Stimulated activated naive B cell treated with anti-CD40 and anti-IgM and Interleukin-4, amounts not matched to agents 10 μg/mL and 1 μg/mL and 100 μg/mL, for 72 hours (primary cell): ENCODE measurements at regions not wholly inside any gene's neighbourhood (a gene's known extent, or its start where the extent isn't known, plus 50 kb on each side); places are given as distances from the start of the nearest gene placed in this dataset.
"Not testable (repeated sequence)": the region's sequence is repeated elsewhere in the genome, so short reads cannot be mapped to it uniquely, and the experiment has no call there.

Experiments
- ATAC-seq, 2 donors: fragments of 150-1000 bp; cut with Tn5 transposase; replicated peaks; 2 replicates each; pipeline ENCODE4 v1.10.0; 2021; ENCODE audit warnings: moderate library complexity in 1 of 2
- DNase-seq: peaks from one replicate; pipeline ENCODE4 v3.0.0; 2021
- H3K27ac Mint-ChIP-seq: one replicate; pipeline ENCODE4 v1.8.0; 2022; ENCODE audit warnings: mild to moderate bottlenecking, mixed read lengths
- H3K27me3 Mint-ChIP-seq, 2 donors: one replicate each; pipeline ENCODE4 v1.8.0; 2022; ENCODE audit warnings: mixed read lengths in 2 of 2
- H3K36me3 Mint-ChIP-seq, 2 donors: one replicate each; pipeline ENCODE4 v1.8.0; 2022; ENCODE audit warnings: mixed read lengths in 2 of 2, mild to moderate bottlenecking in 1 of 2
- H3K4me1 Mint-ChIP-seq, 2 donors: one replicate each; pipeline ENCODE4 v1.8.0; 2022; ENCODE audit warnings: mixed read lengths in 2 of 2, mild to moderate bottlenecking in 1 of 2
- H3K4me3 Mint-ChIP-seq, 2 donors: one replicate each; pipeline ENCODE4 v1.8.0; 2022; ENCODE audit warnings: mild to moderate bottlenecking in 2 of 2, mixed read lengths in 2 of 2, moderate library complexity in 1 of 2
- H3K9me3 Mint-ChIP-seq, 2 donors: one replicate each; pipeline ENCODE4 v1.8.0; 2022; ENCODE audit warnings: mixed read lengths in 2 of 2, mild to moderate bottlenecking in 1 of 2

DNA sequence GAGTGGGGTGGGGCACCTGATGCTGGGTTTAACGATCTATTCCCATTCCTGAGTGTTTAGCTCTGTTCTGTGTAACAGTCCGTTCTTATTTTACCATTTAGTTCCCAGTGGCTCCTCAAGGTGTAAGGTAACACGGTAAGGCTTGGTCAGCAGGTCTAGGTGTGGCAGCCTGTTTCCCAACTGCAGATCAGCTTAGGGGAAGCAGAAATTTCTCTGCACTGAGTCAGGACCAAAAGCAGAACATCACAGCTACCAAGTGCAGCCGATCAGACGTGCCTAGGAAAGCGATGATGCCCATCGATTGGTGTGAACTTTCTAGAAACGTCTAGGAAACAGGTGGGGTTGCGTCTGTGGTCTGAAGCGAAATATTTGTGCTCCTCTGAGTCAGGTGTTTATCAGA lies 240.1 kb downstream of the STIM2 start:
- Mint-ChIP-seq H3K9me3 (no peaks in the 10 kb centered on the region), H3K36me3 (no peaks in the 10 kb centered on the region), H3K27me3 (peaks cover 5 to 27% of the 10 kb centered on the region in 2 donors), H3K27ac (no peak overlapping the region), H3K4me3 (no peak overlapping the region), H3K4me1 (no peaks in the 10 kb centered on the region)
- DNase-seq: no peak
- no peak for ATAC-seq

- no peaks in the 10 kb centered on the region for H3K4me1 Mint-ChIP-seq
- H3K27me3 Mint-ChIP-seq: peaks cover 5 to 30% of the 10 kb centered on the region in 2 donors
- H3K4me3 Mint-ChIP-seq: no peak overlapping the region
- ATAC-seq (no peak), DNase-seq (no peak)
- no peaks in the 10 kb centered on the region for H3K36me3 Mint-ChIP-seq
- no peak overlapping the region for H3K27ac Mint-ChIP-seq
- H3K9me3 Mint-ChIP-seq: no peaks in the 10 kb centered on the region
Measured at GRCh38 chr4:27101126-27101525, 240.5 kb downstream of the STIM2 start.

DNA sequence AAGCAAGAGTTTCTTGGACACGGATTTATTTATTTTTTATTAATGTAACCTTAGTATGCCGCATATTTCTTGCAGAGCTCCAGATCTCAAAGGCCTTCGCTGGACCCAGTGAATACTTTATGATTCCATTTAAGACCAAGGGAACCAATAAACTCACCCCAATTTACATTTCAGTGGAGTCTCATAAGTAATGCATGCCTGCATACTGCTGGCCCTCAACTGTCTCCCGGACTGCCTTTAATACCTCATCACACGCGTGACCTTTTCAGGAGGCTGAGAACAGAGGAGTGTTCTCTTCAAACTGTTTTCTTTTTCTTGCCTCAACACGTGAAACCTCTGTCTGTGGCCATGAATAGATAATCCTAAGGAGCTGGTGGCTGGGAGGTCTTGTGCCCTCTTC lies 240.9 kb downstream of the STIM2 start:
- no peaks in the 10 kb centered on the region for H3K4me1 Mint-ChIP-seq
- no peaks in the 10 kb centered on the region for H3K36me3 Mint-ChIP-seq
- ATAC-seq (no peak), DNase-seq (no peak)
- peaks cover 5 to 33% of the 10 kb centered on the region in 2 donors for H3K27me3 Mint-ChIP-seq
- H3K27ac Mint-ChIP-seq: no peak overlapping the region
- H3K9me3 Mint-ChIP-seq: peaks cover 0 to 2% of the 10 kb centered on the region in 2 donors
- no peak overlapping the region for H3K4me3 Mint-ChIP-seq

DNA sequence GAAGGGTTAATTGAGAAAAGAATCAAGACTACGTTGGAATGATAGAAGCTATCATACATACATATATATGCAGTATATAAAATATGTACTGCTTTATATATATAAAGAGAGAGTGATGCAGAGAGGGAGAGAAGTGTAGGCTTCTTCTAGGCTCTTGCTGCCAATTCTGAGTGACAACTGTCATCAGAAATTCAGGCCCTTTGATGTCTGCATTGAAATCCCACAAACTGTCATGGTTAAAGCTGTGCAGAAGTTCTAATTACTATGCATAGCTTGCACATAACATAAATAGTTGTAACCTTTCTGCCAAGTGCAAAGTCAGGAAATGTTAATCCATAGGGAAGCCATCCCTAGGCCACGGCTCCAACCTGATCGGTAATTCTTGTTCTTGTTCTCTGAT lies 251.0 kb downstream of the STIM2 start:
- DNase-seq: no peak
- H3K27me3 Mint-ChIP-seq: no peaks in the 10 kb centered on the region
- H3K36me3 Mint-ChIP-seq: no peaks in the 10 kb centered on the region
- no peak overlapping the region for H3K4me3 Mint-ChIP-seq
- ATAC-seq: no peak
- H3K27ac Mint-ChIP-seq: no peak overlapping the region
- H3K4me1 Mint-ChIP-seq: no peaks in the 10 kb centered on the region
- no peaks in the 10 kb centered on the region for H3K9me3 Mint-ChIP-seq

DNA sequence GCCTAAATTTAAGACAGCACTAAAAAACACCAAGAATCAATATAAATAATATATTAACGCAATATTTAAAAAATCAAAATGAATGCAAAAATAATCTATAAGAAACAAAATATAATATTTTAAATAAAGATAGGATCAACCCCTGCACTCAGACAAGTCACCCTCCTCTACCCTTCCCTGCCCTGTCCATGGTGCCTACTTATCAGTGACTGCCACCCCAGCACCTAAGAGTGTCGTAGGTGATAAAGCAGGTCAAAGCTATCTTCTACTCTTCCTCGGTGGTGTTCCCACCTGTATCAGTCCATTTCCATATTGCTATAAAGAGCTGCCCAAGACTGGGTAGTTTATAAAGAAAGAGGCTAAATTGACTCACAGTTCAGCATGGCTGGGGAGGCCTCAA lies 251.9 kb downstream of the STIM2 start:
- Mint-ChIP-seq H3K27ac (no peak overlapping the region), H3K4me3 (no peak overlapping the region), H3K36me3 (no peaks in the 10 kb centered on the region), H3K27me3 (no peaks in the 10 kb centered on the region), H3K9me3 (peaks cover 0 to 5% of the 10 kb centered on the region in 2 donors), H3K4me1 (no peaks in the 10 kb centered on the region)
- no peak for ATAC-seq
- no peak for DNase-seq

DNA sequence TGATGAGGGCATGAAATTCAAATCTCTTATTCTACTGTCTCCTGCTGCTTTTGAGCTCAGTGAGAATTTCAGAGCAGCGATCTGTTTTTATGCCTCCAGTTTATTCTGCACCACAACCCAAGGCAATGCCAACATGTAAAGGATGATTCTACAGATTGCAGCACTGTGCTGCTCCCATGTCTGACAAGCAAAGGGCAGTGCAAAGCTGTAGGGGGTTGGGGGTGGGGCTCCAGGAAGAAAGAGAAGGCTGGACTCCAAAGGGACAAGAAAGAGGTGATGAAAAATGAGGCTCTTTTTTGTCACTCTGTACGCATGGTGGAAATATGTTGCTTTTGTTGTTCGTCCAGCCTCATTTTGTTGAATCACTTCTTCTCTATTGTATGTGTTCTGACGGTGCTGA lies 254.6 kb downstream of the STIM2 start:
- Mint-ChIP-seq H3K4me1 (no peaks in the 10 kb centered on the region), H3K36me3 (no peaks in the 10 kb centered on the region), H3K4me3 (no peak overlapping the region), H3K9me3 (peaks cover 2 to 5% of the 10 kb centered on the region in 2 donors), H3K27ac (no peak overlapping the region), H3K27me3 (no peaks in the 10 kb centered on the region)
- DNase-seq: no peak
- no peak for ATAC-seq

GRCh38 chr4:27117453-27117852 lies 256.8 kb downstream of the STIM2 start:
- H3K4me3 Mint-ChIP-seq: no peak overlapping the region
- DNase-seq: no peak
- no peak for ATAC-seq
- no peaks in the 10 kb centered on the region for H3K36me3 Mint-ChIP-seq
- H3K27ac Mint-ChIP-seq: no peak overlapping the region
- H3K27me3 Mint-ChIP-seq: no peaks in the 10 kb centered on the region
- no peaks in the 10 kb centered on the region for H3K4me1 Mint-ChIP-seq
- H3K9me3 Mint-ChIP-seq: peaks cover 2 to 5% of the 10 kb centered on the region in 2 donors

- no peak for ATAC-seq
- DNase-seq: no peak
- Mint-ChIP-seq H3K27me3 (no peaks in the 10 kb centered on the region), H3K9me3 (peaks cover 2 to 5% of the 10 kb centered on the region in 2 donors), H3K36me3 (no peaks in the 10 kb centered on the region), H3K4me1 (no peaks in the 10 kb centered on the region), H3K4me3 (no peak overlapping the region), H3K27ac (no peak overlapping the region)
Measured at GRCh38 chr4:27119239-27119638, 258.6 kb downstream of the STIM2 start.

GRCh38 chr4:27121830-27122229 lies 261.2 kb downstream of the STIM2 start:
- Mint-ChIP-seq H3K27me3 (no peaks in the 10 kb centered on the region), H3K9me3 (peaks cover 2 to 5% of the 10 kb centered on the region in 2 donors), H3K27ac (no peak overlapping the region), H3K36me3 (no peaks in the 10 kb centered on the region), H3K4me1 (no peaks in the 10 kb centered on the region), H3K4me3 (no peak overlapping the region)
- DNase-seq: no peak
- ATAC-seq: no peak

DNA sequence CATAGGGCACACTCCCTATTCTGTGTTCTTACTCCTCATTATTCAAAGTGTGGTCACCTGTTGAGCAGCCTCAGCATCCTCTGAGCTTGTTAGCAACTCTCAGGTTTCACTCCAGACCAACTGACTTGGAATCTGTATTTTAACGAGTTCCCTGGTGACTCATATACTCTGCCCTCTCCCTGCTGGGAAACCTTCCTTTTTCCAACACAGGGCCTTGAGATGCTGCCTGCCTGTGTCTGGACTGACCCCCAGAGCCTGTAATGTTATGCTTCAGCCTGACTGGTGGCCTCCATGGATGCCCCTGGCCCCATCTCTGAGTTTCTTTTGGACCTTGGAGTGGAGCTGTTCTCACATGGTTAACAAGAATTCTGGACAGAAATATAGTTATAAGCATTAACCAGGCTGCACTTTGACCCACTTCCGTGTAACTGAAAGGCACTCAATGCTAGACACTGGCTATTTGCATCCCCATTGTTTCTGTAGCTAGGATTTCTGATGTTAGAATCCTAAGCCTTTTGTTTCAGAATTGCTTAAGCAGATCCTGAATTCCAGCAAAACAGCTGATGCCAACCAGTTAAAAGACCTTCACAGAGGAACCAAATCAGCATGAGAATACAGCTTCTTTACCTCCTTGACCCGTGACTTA lies 262.6 kb downstream of the STIM2 start:
- Mint-ChIP-seq H3K4me3 (no peak overlapping the region), H3K9me3 (no peaks in the 10 kb centered on the region), H3K27me3 (no peaks in the 10 kb centered on the region), H3K27ac (no peak overlapping the region), H3K36me3 (no peaks in the 10 kb centered on the region), H3K4me1 (no peaks in the 10 kb centered on the region)
- ATAC-seq (no peak), DNase-seq (no peak)

GRCh38 chr4:27123769-27124124 lies 263.1 kb downstream of the STIM2 start:
- H3K9me3 Mint-ChIP-seq: no peaks in the 10 kb centered on the region
- H3K36me3 Mint-ChIP-seq: no peaks in the 10 kb centered on the region
- no peaks in the 10 kb centered on the region for H3K4me1 Mint-ChIP-seq
- H3K27me3 Mint-ChIP-seq: no peaks in the 10 kb centered on the region
- H3K27ac Mint-ChIP-seq: no peak overlapping the region
- ATAC-seq: no peak
- no peak overlapping the region for H3K4me3 Mint-ChIP-seq
- DNase-seq: no peak

GRCh38 chr4:27126895-27127294 lies 266.3 kb downstream of the STIM2 start:
- H3K27ac Mint-ChIP-seq, H3K4me3 Mint-ChIP-seq, DNase-seq, ATAC-seq, H3K4me1 Mint-ChIP-seq, H3K36me3 Mint-ChIP-seq, H3K9me3 Mint-ChIP-seq, H3K27me3 Mint-ChIP-seq: not testable (repeated sequence)

DNA sequence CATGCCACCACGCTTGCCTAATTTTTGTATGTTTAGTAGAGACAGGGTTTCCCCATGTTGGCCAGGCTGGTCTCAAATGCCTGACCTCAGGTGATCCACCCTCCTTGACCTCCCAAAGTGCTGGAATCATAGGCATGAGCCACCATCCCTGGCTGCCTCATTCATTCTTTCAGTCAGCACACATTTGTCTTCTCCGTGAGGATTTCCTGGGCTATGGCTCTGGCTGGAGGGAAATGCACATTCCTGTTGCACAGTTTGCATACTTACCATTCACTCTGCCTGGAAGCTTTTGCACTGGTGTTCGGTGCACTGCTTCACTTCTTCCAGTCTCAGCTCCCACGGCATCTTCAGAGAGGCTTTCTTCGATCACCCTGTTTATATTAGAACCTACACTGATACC lies 267.8 kb downstream of the STIM2 start:
- H3K27ac Mint-ChIP-seq: no peak overlapping the region
- ATAC-seq: no peak
- no peak overlapping the region for H3K4me3 Mint-ChIP-seq
- no peaks in the 10 kb centered on the region for H3K4me1 Mint-ChIP-seq
- no peaks in the 10 kb centered on the region for H3K36me3 Mint-ChIP-seq
- DNase-seq: no peak
- peaks cover 0 to under 1% of the 10 kb centered on the region in 2 donors for H3K9me3 Mint-ChIP-seq
- no peaks in the 10 kb centered on the region for H3K27me3 Mint-ChIP-seq

GRCh38 chr4:27129871-27130366 lies 269.3 kb downstream of the STIM2 start:
- Mint-ChIP-seq H3K27ac (no peak overlapping the region), H3K4me1 (no peaks in the 10 kb centered on the region), H3K36me3 (no peaks in the 10 kb centered on the region), H3K27me3 (no peaks in the 10 kb centered on the region), H3K9me3 (peaks cover 4 to 9% of the 10 kb centered on the region in 2 donors), H3K4me3 (no peak overlapping the region)
- no peak for DNase-seq
- ATAC-seq: no peak

DNA sequence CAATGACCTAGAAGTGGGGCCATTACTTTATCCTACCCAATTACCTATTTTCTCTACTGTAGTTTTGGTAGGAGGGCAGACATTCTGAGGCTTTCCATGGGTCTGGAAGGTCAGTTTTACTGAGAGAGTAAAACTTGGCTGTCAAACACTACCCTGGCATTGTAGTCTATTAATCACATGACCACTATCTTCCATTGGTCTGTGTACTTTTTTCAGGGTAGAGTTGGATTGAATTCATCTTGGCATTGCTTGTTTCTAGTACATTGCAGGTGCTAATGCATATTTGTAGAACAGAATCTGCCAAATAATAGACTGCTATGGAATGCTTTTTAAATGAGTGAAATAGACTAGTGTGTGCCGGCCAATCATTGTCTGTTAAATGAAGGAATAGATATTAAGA lies 271.9 kb downstream of the STIM2 start:
- no peak overlapping the region for H3K27ac Mint-ChIP-seq
- no peaks in the 10 kb centered on the region for H3K4me1 Mint-ChIP-seq
- H3K9me3 Mint-ChIP-seq: peaks cover 5 to 19% of the 10 kb centered on the region in 2 donors
- ATAC-seq: no peak
- no peaks in the 10 kb centered on the region for H3K36me3 Mint-ChIP-seq
- no peaks in the 10 kb centered on the region for H3K27me3 Mint-ChIP-seq
- no peak overlapping the region for H3K4me3 Mint-ChIP-seq
- DNase-seq: no peak

DNA sequence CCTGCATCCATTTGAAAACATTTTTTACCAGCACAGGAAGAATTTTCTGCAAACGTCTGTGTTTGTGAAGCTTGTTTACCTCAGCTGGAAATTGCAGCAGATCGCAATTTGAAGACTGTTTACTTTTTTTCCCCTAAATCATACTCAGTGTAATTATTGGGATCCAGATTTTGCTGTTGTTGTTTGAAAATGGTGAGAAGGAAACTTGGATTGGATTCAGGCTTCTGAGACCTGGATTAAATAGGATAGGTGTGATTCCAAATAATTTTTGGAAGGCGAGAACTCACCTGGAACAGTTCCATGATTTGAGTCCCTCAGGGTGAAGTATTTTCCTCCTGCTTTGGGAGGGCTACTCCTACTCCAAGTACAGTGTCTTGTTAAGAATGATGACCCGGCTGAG lies 279.8 kb downstream of the STIM2 start:
- Mint-ChIP-seq H3K36me3 (no peaks in the 10 kb centered on the region), H3K27me3 (peaks cover 6 to 7% of the 10 kb centered on the region in 2 donors), H3K27ac (no peak overlapping the region), H3K4me3 (no peak overlapping the region), H3K9me3 (peaks cover 2 to 9% of the 10 kb centered on the region in 2 donors), H3K4me1 (no peaks in the 10 kb centered on the region)
- DNase-seq: no peak
- no peak for ATAC-seq
